ENCODE measurements at regions not wholly inside any gene's neighbourhood (a gene's known extent, or its start where the extent isn't known, plus 50 kb on each side); places are given as distances from the start of the nearest gene placed in this dataset.

- TF ChIP-seq CTCF (conservative IDR thresholded peaks at IDR 0.05; ENCODE audit: low read length), result no peak
- TF ChIP-seq EZH2phosphoT487 (IDR thresholded peaks at IDR 0.05; ENCODE audit: borderline replicate concordance, low read depth, low read length), result no peak
These were observed 380.7 kb downstream of the ZNF536 start for GRCh38 chr19:30752876-30753275.
